Prostate gland (tissue), 2 donors: ENCODE measurements at regions not wholly inside any gene's neighbourhood (a gene's known extent, or its start where the extent isn't known, plus 50 kb on each side); places are given as distances from the start of the nearest gene placed in this dataset.

Experiments used
- CTCF ChIP-seq, 4 experiments: fragments of 200-600 bp in 2 of 4; fragments of 450-650 bp in 2 of 4; sonication (generic) in 2 of 4; IDR thresholded peaks; 1 replicate in 3 of 4; 2 replicates in 1 of 4; pipeline ENCODE4 v1.5.1; 2016 to 2019; ENCODE audit warnings: antibody characterized with exemption in 4 of 4, mild to moderate bottlenecking in 2 of 4, moderate library complexity in 2 of 4
- POLR2A ChIP-seq: fragments of 450-650 bp; IDR thresholded peaks from one replicate; pipeline ENCODE4 v1.6.1; 2016; ENCODE audit warnings: antibody characterized with exemption, mild to moderate bottlenecking

GRCh38 chr20:22389836-22390542, 194.4 kb downstream of the FOXA2 start:
- no peak for TF ChIP-seq POLR2A
- TF ChIP-seq CTCF (IDR thresholded peaks at IDR 0.05) = no peak
